Endothelial cell of umbilical vein (primary cell): ENCODE measurements at regions not wholly inside any gene's neighbourhood (a gene's known extent, or its start where the extent isn't known, plus 50 kb on each side); places are given as distances from the start of the nearest gene placed in this dataset.

Source experiments
- BruUV-seq: library from RNA; stranded (reverse); fragments of 400-500 nt; replicated peaks from 2 replicates; lab custom pipeline; 2021; lab: Mats Ljungman, UMichigan
- CTCF ChIA-PET: fragments of 300-600, 350-600 bp; sonication (Branson Sonifier 250); formaldehyde crosslinking; loops from one replicate; lab custom pipeline; 2021; ENCODE audit warnings: antibody characterized with exemption, inconsistent platforms; lab: Charles Lee
- POLR2A ChIA-PET: fragments of 300-600, 350-600 bp; sonication (Branson Sonifier 250); formaldehyde crosslinking; loops from one replicate; lab custom pipeline; 2021; ENCODE audit warnings: antibody characterized with exemption, inconsistent platforms; lab: Charles Lee
- DNase-seq: peaks from one replicate; pipeline ENCODE4 v3.0.0-alpha.2; 2011; ENCODE audit warnings: low read depth, low spot score
- FAIRE-seq: peaks from 2 replicates; lab custom pipeline; 2011; peaks lifted over from hg19 to GRCh38; lab: Jason Lieb, UNC
- H2AFZ ChIP-seq: 2 replicates; pipeline ENCODE4 v1.6.0; 2012; ENCODE audit warnings: low read depth, low read length, control low read depth, inconsistent platforms
- H3K27ac ChIP-seq: 2 replicates; pipeline ENCODE4 v1.5.1; 2011; ENCODE audit warnings: low read depth, mild to moderate bottlenecking, control low read depth, low read length, moderate library complexity; ENCODE audit not compliant: insufficient read depth
- H3K27me3 ChIP-seq, 2 experiments: 2 replicates each; pipeline versions ENCODE4 v1.6.0 to v1.6.1; 2011; ENCODE audit warnings: low read length in 2 of 2, mixed read lengths in 1 of 2; ENCODE audit not compliant: control insufficient read depth in 2 of 2, insufficient read depth in 2 of 2
- H3K36me3 ChIP-seq, 2 experiments: 2 replicates in 1 of 2; 3 replicates in 1 of 2; pipeline ENCODE4 v1.5.1; 2011; ENCODE audit warnings: low read length in 2 of 2, mild to moderate bottlenecking in 1 of 2, moderate library complexity in 1 of 2; ENCODE audit not compliant: control insufficient read depth in 2 of 2, insufficient read depth in 2 of 2; ENCODE audit errors: extremely low read depth in 1 of 2
- H3K4me1 ChIP-seq: 3 replicates; pipeline ENCODE4 v1.5.1; 2011; ENCODE audit warnings: mild to moderate bottlenecking, low read length; ENCODE audit not compliant: control insufficient read depth, insufficient read depth; ENCODE audit errors: extremely low read depth
- H3K4me2 ChIP-seq: 2 replicates; pipeline ENCODE4 v1.6.1; 2011; ENCODE audit warnings: low read length, control low read depth, mixed read lengths; ENCODE audit not compliant: insufficient read depth
- H3K4me3 ChIP-seq, 3 experiments: fragments of 200-600 bp in 1 of 3; sonication (generic), shearing (Covaris generic) in 1 of 3; replicated peaks in 1 of 3; 2 replicates each; pipeline ENCODE4 v1.5.1; 2011 to 2016; ENCODE audit warnings: control low read depth in 3 of 3, low read length in 3 of 3, mild to moderate bottlenecking in 2 of 3, inconsistent platforms in 1 of 3, low read depth in 1 of 3, moderate library complexity in 1 of 3; ENCODE audit not compliant: insufficient read depth in 1 of 3
- H3K79me2 ChIP-seq: 2 replicates; pipeline ENCODE4 v1.6.0; 2012; ENCODE audit warnings: low read length, inconsistent platforms; ENCODE audit not compliant: control insufficient read depth, insufficient read depth
- H3K9ac ChIP-seq: replicated peaks from 2 replicates; pipeline ENCODE3; 2011; ENCODE audit warnings: low read length, control low read depth; ENCODE audit not compliant: insufficient read depth; ENCODE audit errors: extremely low read depth
- H3K9me1 ChIP-seq: replicated peaks from 3 replicates; pipeline ENCODE4 v1.6.0; 2011; ENCODE audit warnings: mild to moderate bottlenecking, low read length; ENCODE audit not compliant: control insufficient read depth, insufficient read depth; ENCODE audit errors: extremely low read depth
- H3K9me3 ChIP-seq: replicated peaks from 2 replicates; pipeline ENCODE4 v1.5.1; 2012; ENCODE audit warnings: low read length, inconsistent platforms; ENCODE audit not compliant: control insufficient read depth, insufficient read depth
- H4K20me1 ChIP-seq: replicated peaks from 2 replicates; pipeline ENCODE3; 2011; ENCODE audit warnings: mild to moderate bottlenecking, low read length; ENCODE audit not compliant: control insufficient read depth, insufficient read depth; ENCODE audit errors: extremely low read depth
- EZH2 ChIP-seq: IDR thresholded peaks from 2 replicates; pipeline ENCODE4 v1.6.1; 2012; ENCODE audit warnings: borderline replicate concordance, low read depth, mild to moderate bottlenecking, moderate library complexity, low read length, inconsistent platforms; ENCODE audit not compliant: severe bottlenecking
- FOS ChIP-seq: IDR thresholded peaks from 2 replicates; pipeline ENCODE4 v1.6.1; 2011; ENCODE audit warnings: mild to moderate bottlenecking, low read length, moderate library complexity, borderline replicate concordance; ENCODE audit not compliant: insufficient read depth
- GATA2 ChIP-seq: IDR thresholded peaks from 2 replicates; pipeline ENCODE4 v1.7.0; 2011; ENCODE audit warnings: low read depth, mild to moderate bottlenecking, moderate library complexity, mixed read lengths, low read length; ENCODE audit not compliant: insufficient read length, insufficient read depth
- JUN ChIP-seq: IDR thresholded peaks from 2 replicates; pipeline ENCODE4 v1.6.1; 2011; ENCODE audit warnings: borderline replicate concordance, low read depth; ENCODE audit not compliant: insufficient read length, insufficient read depth
- MYC ChIP-seq: IDR thresholded peaks from one replicate; pipeline ENCODE4 v1.6.1; 2011; ENCODE audit warnings: mild to moderate bottlenecking, low read depth, low read length
- POLR2A ChIP-seq: IDR thresholded peaks from 2 replicates; pipeline ENCODE4 v1.6.1; 2012; ENCODE audit warnings: low read depth, mild to moderate bottlenecking, control low read depth, low read length
- POLR2AphosphoS5 ChIP-seq: IDR thresholded peaks from 2 replicates; pipeline ENCODE4 v1.6.1; 2012; ENCODE audit warnings: low read depth, mild to moderate bottlenecking, control low read depth, low read length, moderate library complexity; ENCODE audit not compliant: insufficient read depth
- dilution Hi-C: fragments of 300-500 bp; cut with MboI; formaldehyde crosslinking; loops from one replicate; pipeline ENCODE4 v1.15.0; 2019; ENCODE audit warnings: low sequenced_read_pairs; ENCODE audit not compliant: extremely low pct_ligation_motif_present
- intact Hi-C: fragments of 100-400 bp; cut with micrococcal nuclease; formaldehyde crosslinking; loops from one replicate; pipeline ENCODE4 v1.10.0; 2022
- TF ChIP-seq, protein P1 (sequence below), 2 donors: IDR thresholded peaks; 1 replicate in 1 of 2; 2 replicates in 1 of 2; pipeline ENCODE4 v1.5.1; 2011; ENCODE audit warnings: low read length in 2 of 2, mild to moderate bottlenecking in 2 of 2, moderate library complexity in 2 of 2, control low read depth in 1 of 2, inconsistent platforms in 1 of 2, low read depth in 1 of 2; ENCODE audit not compliant: insufficient read depth in 1 of 2; ENCODE audit errors: extremely low read depth in 1 of 2
- TF ChIP-seq, protein P2 (sequence below): IDR thresholded peaks from 2 replicates; pipeline ENCODE4 v1.6.1; 2011; ENCODE audit not compliant: insufficient read depth, insufficient read length

DNA sequence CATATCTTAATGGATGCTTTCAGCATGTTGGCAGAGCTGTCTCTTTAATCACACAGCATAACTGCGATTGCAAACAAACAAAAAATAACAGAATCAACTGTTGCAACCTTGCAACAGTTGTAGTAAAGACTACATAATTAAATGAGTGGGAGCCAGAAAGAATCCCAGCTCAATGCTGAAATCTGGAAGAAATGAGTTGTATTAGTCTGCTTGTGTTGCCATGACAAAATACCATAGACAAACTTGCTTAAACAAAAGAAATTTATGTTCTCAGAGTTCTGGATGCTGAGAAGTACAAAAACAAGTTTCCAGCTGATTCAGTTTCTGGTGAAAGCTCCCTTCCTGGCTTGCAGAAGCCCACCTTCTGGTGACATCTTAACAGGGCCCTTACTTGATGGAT, 260.9 kb upstream of the TUSC1 start:
- intact Hi-C loops, result no loop called here
- no peaks in the 10 kb centered on the region for H3K9me1 ChIP-seq
- no peaks in the 10 kb centered on the region for H3K79me2 ChIP-seq
- no peaks in the 10 kb centered on the region for H3K27me3 ChIP-seq
- no peaks in the 10 kb centered on the region for H3K4me1 ChIP-seq
- H2AFZ ChIP-seq, result no peak overlapping the region
- H3K4me3 ChIP-seq, result no peak overlapping the region
- no peak overlapping the region for H3K27ac ChIP-seq
- ChIA-PET POLR2A (no interaction called here), CTCF (no interaction called here)
- FAIRE-seq (no peak), DNase-seq (no peak)
- H3K9me3 ChIP-seq, result no peaks in the 10 kb centered on the region
- dilution Hi-C loops, result no loop called here
- H4K20me1 ChIP-seq, result no peaks in the 10 kb centered on the region
- no peaks in the 10 kb centered on the region for H3K36me3 ChIP-seq
- no peak overlapping the region for H3K4me2 ChIP-seq
- TF ChIP-seq JUN (no peak), FOS (no peak), POLR2AphosphoS5 (no peak), MYC (no peak), GATA2 (no peak), EZH2 (no peak), POLR2A (no peak)
- TF ChIP-seq, protein P1, sequence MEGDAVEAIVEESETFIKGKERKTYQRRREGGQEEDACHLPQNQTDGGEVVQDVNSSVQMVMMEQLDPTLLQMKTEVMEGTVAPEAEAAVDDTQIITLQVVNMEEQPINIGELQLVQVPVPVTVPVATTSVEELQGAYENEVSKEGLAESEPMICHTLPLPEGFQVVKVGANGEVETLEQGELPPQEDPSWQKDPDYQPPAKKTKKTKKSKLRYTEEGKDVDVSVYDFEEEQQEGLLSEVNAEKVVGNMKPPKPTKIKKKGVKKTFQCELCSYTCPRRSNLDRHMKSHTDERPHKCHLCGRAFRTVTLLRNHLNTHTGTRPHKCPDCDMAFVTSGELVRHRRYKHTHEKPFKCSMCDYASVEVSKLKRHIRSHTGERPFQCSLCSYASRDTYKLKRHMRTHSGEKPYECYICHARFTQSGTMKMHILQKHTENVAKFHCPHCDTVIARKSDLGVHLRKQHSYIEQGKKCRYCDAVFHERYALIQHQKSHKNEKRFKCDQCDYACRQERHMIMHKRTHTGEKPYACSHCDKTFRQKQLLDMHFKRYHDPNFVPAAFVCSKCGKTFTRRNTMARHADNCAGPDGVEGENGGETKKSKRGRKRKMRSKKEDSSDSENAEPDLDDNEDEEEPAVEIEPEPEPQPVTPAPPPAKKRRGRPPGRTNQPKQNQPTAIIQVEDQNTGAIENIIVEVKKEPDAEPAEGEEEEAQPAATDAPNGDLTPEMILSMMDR (IDR thresholded peaks at IDR 0.05; ENCODE audit: extremely low read depth in 1 of 2, insufficient read depth in 1 of 2, low read depth in 1 of 2, low read length in 2 of 2), result no peak
- TF ChIP-seq, protein P2, sequence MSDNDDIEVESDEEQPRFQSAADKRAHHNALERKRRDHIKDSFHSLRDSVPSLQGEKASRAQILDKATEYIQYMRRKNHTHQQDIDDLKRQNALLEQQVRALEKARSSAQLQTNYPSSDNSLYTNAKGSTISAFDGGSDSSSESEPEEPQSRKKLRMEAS, result no peak
- no peak overlapping the region for H3K9ac ChIP-seq
- BruUV-seq, result no TSS peak
